HUDEP-2 (cell line): ENCODE measurements at regions not wholly inside any gene's neighbourhood (a gene's known extent, or its start where the extent isn't known, plus 50 kb on each side); places are given as distances from the start of the nearest gene placed in this dataset.

Experiments
- DNase-seq, 76 experiments: peaks; one replicate each; lab custom pipeline; 2025; ENCODE audit not compliant: unreplicated experiment in 76 of 76; lab: John Stamatoyannopoulos, UW

DNA sequence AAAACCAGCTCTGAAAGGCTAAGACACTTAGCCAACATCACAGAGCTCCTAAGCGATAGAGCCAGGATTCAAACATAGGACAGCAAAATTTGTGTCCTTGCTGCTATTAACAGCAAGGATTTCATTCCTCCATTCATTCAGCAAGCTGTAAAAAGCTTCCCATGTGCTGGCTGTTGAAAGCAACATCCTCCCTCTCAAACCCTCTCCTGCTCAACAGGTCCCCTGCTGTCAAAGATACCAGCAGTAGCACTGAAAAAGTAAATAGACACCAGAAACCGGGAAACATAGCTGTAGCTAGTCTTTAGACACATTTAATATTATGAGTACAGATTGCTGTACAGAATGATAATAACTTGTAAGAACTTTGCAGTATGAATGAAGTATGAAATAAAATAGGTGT lies 52.6 kb upstream of the ADAMTSL1 start:
- DNase-seq: no peak

- no peak for DNase-seq
These were observed 51.5 kb upstream of the ADAMTSL1 start for GRCh38 chr9:18422296-18423036.

DNA sequence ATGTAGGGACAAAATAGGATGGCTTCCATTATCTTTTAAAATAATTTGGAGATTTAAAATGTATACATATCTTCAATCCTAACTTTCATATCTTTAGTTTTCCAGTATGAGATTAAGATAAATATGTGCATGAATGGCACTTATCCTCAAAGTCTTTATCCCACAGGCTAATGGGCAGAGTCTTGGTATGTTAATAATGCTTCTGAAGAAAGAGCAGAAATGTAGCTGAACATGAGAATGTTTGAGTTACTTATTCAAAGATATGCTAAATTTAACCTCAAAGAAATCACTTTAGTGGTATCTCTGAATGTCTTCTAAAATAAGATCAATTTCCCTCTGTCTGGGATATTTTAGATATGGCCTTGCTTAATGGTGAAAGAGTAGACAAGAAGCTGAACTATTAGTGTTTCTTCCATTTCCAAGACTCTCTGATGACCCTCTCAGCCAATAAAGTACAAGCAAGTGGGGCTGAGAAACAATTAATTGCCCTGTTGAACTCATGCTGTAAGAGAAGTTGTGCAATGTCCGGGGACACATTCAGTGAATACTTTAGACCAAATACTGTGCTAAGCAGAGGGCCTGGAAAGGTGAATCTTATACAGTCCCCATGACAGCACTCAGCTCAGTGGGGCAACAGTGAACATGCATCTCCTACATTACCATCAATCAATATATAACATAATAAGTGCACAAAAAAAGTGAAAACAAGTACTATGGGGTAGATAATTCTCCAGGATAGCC lies 50.0 kb upstream of the ADAMTSL1 start:
- no peak for DNase-seq
